SK-N-SH (cell line): ENCODE measurements at regions not wholly inside any gene's neighbourhood (a gene's known extent, or its start where the extent isn't known, plus 50 kb on each side); places are given as distances from the start of the nearest gene placed in this dataset.

Experiments used
- CTCF ChIA-PET: fragments of 300-600, 350-600 bp; formaldehyde crosslinking; extraction: SDS; loops from one replicate; lab custom pipeline; 2021; lab: Yijun Ruan, JAX
- POLR2A ChIA-PET: fragments of 350-600 bp; sonication (Branson Sonifier 250); formaldehyde crosslinking; extraction: SDS; loops from one replicate; lab custom pipeline; 2020; ENCODE audit warnings: antibody characterized with exemption, inconsistent platforms; lab: Yijun Ruan, JAX
- DNase-seq: peaks from one replicate; pipeline ENCODE4 v3.0.0; 2012
- H2AFZ ChIP-seq: fragments of 200-600 bp; sonication (generic); 2 replicates; pipeline ENCODE4 v1.8.1; 2016; ENCODE audit warnings: antibody characterized with exemption, mild to moderate bottlenecking, low read depth
- H3F3A ChIP-seq: fragments of 200-600 bp; sonication (generic); replicated peaks from 2 replicates; pipeline ENCODE3; 2016; ENCODE audit warnings: antibody characterized with exemption, mild to moderate bottlenecking; ENCODE audit not compliant: insufficient read depth
- H3K27ac ChIP-seq, 2 experiments: fragments of 200-500 bp in 1 of 2; fragments of 200-600 bp in 1 of 2; sonication (Bioruptor generic) in 1 of 2; sonication (generic), shearing (Covaris generic) in 1 of 2; 2 replicates each; pipeline versions ENCODE4 v1.5.1 to v1.6.1; 2014 to 2016; ENCODE audit warnings: low read depth in 2 of 2, inconsistent platforms in 1 of 2, low read length in 1 of 2, mild to moderate bottlenecking in 1 of 2, mixed read lengths in 1 of 2
- H3K27me3 ChIP-seq: fragments of 200-600 bp; sonication (generic), shearing (Covaris generic); 2 replicates; pipeline ENCODE4 v1.6.1; 2016; ENCODE audit warnings: mixed run types; ENCODE audit not compliant: insufficient read depth
- H3K36me3 ChIP-seq, 2 experiments: fragments of 200-500 bp in 1 of 2; fragments of 200-600 bp in 1 of 2; sonication (Bioruptor generic) in 1 of 2; sonication (generic) in 1 of 2; replicated peaks in 1 of 2; 2 replicates each; pipeline versions ENCODE3 to v1.5.1; 2014 to 2016; ENCODE audit warnings: low read length in 1 of 2, mild to moderate bottlenecking in 1 of 2; ENCODE audit not compliant: insufficient read depth in 2 of 2, control insufficient read depth in 1 of 2
- H3K4me1 ChIP-seq, 2 experiments: fragments of 200-500 bp in 1 of 2; fragments of 200-600 bp in 1 of 2; sonication (Bioruptor generic) in 1 of 2; sonication (generic), shearing (Covaris generic) in 1 of 2; 2 replicates each; pipeline versions ENCODE4 v1.5.1 to v1.6.1; 2014 to 2016; ENCODE audit warnings: low read depth in 1 of 2, low read length in 1 of 2, mixed run types in 1 of 2; ENCODE audit not compliant: insufficient read depth in 2 of 2, control insufficient read depth in 1 of 2
- H3K4me2 ChIP-seq: fragments of 200-600 bp; sonication (generic), shearing (Covaris generic); 2 replicates; pipeline ENCODE4 v1.6.1; 2017; ENCODE audit warnings: mixed run types
- H3K4me3 ChIP-seq, 2 experiments: fragments of 200-500 bp in 1 of 2; fragments of 200-600 bp in 1 of 2; sonication (Bioruptor generic) in 1 of 2; sonication (generic), shearing (Covaris generic) in 1 of 2; 2 replicates each; pipeline versions ENCODE4 v1.5.1 to v1.8.1; 2014 to 2016; ENCODE audit warnings: low read depth in 2 of 2, inconsistent platforms in 1 of 2, low read length in 1 of 2, mild to moderate bottlenecking in 1 of 2, mixed read lengths in 1 of 2, moderate library complexity in 1 of 2
- H3K79me2 ChIP-seq: fragments of 200-600 bp; sonication (generic); 2 replicates; pipeline ENCODE4 v1.8.1; 2017; ENCODE audit warnings: mild to moderate bottlenecking; ENCODE audit not compliant: insufficient read depth
- H3K9ac ChIP-seq: fragments of 200-600 bp; sonication (generic); 2 replicates; pipeline ENCODE4 v1.6.1; 2017; ENCODE audit warnings: mixed run types
- H3K9me2 ChIP-seq: fragments of 200-600 bp; sonication (generic); 2 replicates; pipeline ENCODE4 v1.6.1; 2017; ENCODE audit warnings: mixed run types
- H3K9me3 ChIP-seq: fragments of 200-600 bp; sonication (generic); 2 replicates; pipeline ENCODE4 v1.6.1; 2017; ENCODE audit warnings: mixed run types, mild to moderate bottlenecking, moderate library complexity
- H4K20me1 ChIP-seq: fragments of 200-600 bp; sonication (generic); 2 replicates; pipeline ENCODE4 v1.6.1; 2017; ENCODE audit warnings: mild to moderate bottlenecking, mixed run types; ENCODE audit not compliant: insufficient read depth
- CHD2 ChIP-seq: fragments of 150-350 bp; IDR thresholded peaks from 2 replicates; pipeline ENCODE4 v1.6.1; 2018; ENCODE audit warnings: low read length; ENCODE audit not compliant: partially characterized antibody
- CTCF ChIP-seq: fragments of 200-600 bp; sonication (generic); IDR thresholded peaks from 2 replicates; pipeline ENCODE4 v1.6.1; 2017; ENCODE audit warnings: antibody characterized with exemption, mild to moderate bottlenecking, moderate library complexity
- ELF1 ChIP-seq: IDR thresholded peaks from 2 replicates; pipeline ENCODE4 v1.4.0; 2012
- EP300 ChIP-seq, 2 experiments: IDR thresholded peaks; 2 replicates each; pipeline versions ENCODE4 v1.4.0 to v1.6.1; 2012; ENCODE audit warnings: borderline replicate concordance in 1 of 2, low read depth in 1 of 2, low read length in 1 of 2
- FOSL2 ChIP-seq: IDR thresholded peaks from 2 replicates; pipeline ENCODE4 v1.4.0; 2012; ENCODE audit warnings: low read depth, mild to moderate bottlenecking, moderate library complexity, borderline replicate concordance
- FOXM1 ChIP-seq: IDR thresholded peaks from 2 replicates; pipeline ENCODE4 v1.4.0; 2012; ENCODE audit warnings: low read depth, mild to moderate bottlenecking
- GABPA ChIP-seq: IDR thresholded peaks from 2 replicates; pipeline ENCODE4 v1.4.0; 2012; ENCODE audit warnings: low read depth, mild to moderate bottlenecking
- IRF3 ChIP-seq: fragments of 150-350 bp; IDR thresholded peaks from 2 replicates; pipeline ENCODE4 v1.6.1; 2016; ENCODE audit warnings: mild to moderate bottlenecking, low read depth, low read length
- JUND ChIP-seq: IDR thresholded peaks from 2 replicates; pipeline ENCODE4 v1.4.0; 2012
- MAX ChIP-seq: IDR thresholded peaks from 2 replicates; pipeline ENCODE4 v1.4.0; 2012; ENCODE audit warnings: low read depth
- MEF2A ChIP-seq: IDR thresholded peaks from 2 replicates; pipeline ENCODE4 v1.4.0; 2012; ENCODE audit warnings: low read depth, borderline replicate concordance
- MXI1 ChIP-seq: IDR thresholded peaks from 2 replicates; pipeline ENCODE4 v1.6.1; 2012; ENCODE audit warnings: mild to moderate bottlenecking, low read depth, low read length, improper control_type of control experiment
- NFIC ChIP-seq: IDR thresholded peaks from 2 replicates; pipeline ENCODE4 v1.4.0; 2012; ENCODE audit warnings: borderline replicate concordance
- NRF1 ChIP-seq: IDR thresholded peaks from 2 replicates; pipeline ENCODE4 v1.6.1; 2012; ENCODE audit warnings: low read depth, mild to moderate bottlenecking, low read length
- PBX3 ChIP-seq: IDR thresholded peaks from 2 replicates; pipeline ENCODE4; 2012
- POLR2AphosphoS5 ChIP-seq: IDR thresholded peaks from 2 replicates; pipeline ENCODE4 v1.6.1; 2012; ENCODE audit warnings: low read depth, low read length
- RCOR1 ChIP-seq: fragments of 150-350 bp; IDR thresholded peaks from 2 replicates; pipeline ENCODE4 v1.6.1; 2017; ENCODE audit warnings: antibody characterized with exemption, low read length
- REST ChIP-seq: IDR thresholded peaks from 2 replicates; pipeline ENCODE4 v1.6.1; 2012; ENCODE audit warnings: mild to moderate bottlenecking, low read depth, low read length, moderate library complexity
- RFX5 ChIP-seq: IDR thresholded peaks from 2 replicates; pipeline ENCODE4 v1.6.1; 2012; ENCODE audit warnings: mild to moderate bottlenecking, improper control_type of control experiment, low read length
- RXRA ChIP-seq: IDR thresholded peaks from 2 replicates; pipeline ENCODE4 v1.4.0; 2012; ENCODE audit warnings: low read depth, mild to moderate bottlenecking, borderline replicate concordance
- SIN3A ChIP-seq: IDR thresholded peaks from 2 replicates; pipeline ENCODE4 v1.6.1; 2012; ENCODE audit warnings: low read depth, mild to moderate bottlenecking, low read length, moderate library complexity, borderline replicate concordance
- TAF1 ChIP-seq: IDR thresholded peaks from 2 replicates; pipeline ENCODE4 v1.6.1; 2012; ENCODE audit warnings: low read depth, mild to moderate bottlenecking, low read length, moderate library complexity, borderline replicate concordance
- TEAD4 ChIP-seq: IDR thresholded peaks from 2 replicates; pipeline ENCODE4 v1.4.0; 2012; ENCODE audit warnings: mild to moderate bottlenecking, borderline replicate concordance; ENCODE audit not compliant: insufficient read depth
- USF1 ChIP-seq: IDR thresholded peaks from 2 replicates; pipeline ENCODE4 v1.4.0; 2012; ENCODE audit warnings: low read depth, borderline replicate concordance
- WGBS: methylation state at CpG from one replicate; pipeline ENCODE4 v1.1.6; 2017; ENCODE audit warnings: low lambda C conversion rate; 5-methylcytosine and 5-hydroxymethylcytosine counted together

- peak overlapping the region; percentile 64 for H3K9ac ChIP-seq
- no peaks in the 10 kb centered on the region for H3F3A ChIP-seq
- no peaks in the 10 kb centered on the region for H3K27me3 ChIP-seq
- H3K9me2 ChIP-seq: no peaks in the 10 kb centered on the region
- 14% methylated on average over 24 of the region's 53 CpGs for WGBS
- no peak overlapping the region for H3K27ac ChIP-seq
- H3K79me2 ChIP-seq: no peaks in the 10 kb centered on the region
- peak overlapping the region; percentile 49 to 74 for H3K4me3 ChIP-seq
- no peaks in the 10 kb centered on the region for H4K20me1 ChIP-seq
- H3K9me3 ChIP-seq: no peaks in the 10 kb centered on the region
- POLR2A ChIA-PET: no interaction called here
- H3K36me3 ChIP-seq: no peaks in the 10 kb centered on the region
- peak; percentile 86 for DNase-seq
- H2AFZ ChIP-seq: peak overlapping the region; percentile 94
- peak overlapping the region; percentile 80 for H3K4me2 ChIP-seq
- peak; percentile 77 for TF ChIP-seq MAX
- TF ChIP-seq FOXM1: no peak
- TF ChIP-seq GABPA: no peak
- TF ChIP-seq EP300 (IDR thresholded peaks at IDR 0.05; ENCODE audit: borderline replicate concordance in 1 of 2, low read depth in 1 of 2, low read length in 1 of 2): no peak
- TF ChIP-seq TAF1: no peak
- TF ChIP-seq REST: no peak
- no peak for TF ChIP-seq CTCF
- TF ChIP-seq NRF1: peak; percentile 60
- no peak for TF ChIP-seq MEF2A
- no peak for TF ChIP-seq PBX3
- no peak for TF ChIP-seq RCOR1
- peak; percentile 57 for TF ChIP-seq POLR2AphosphoS5
- TF ChIP-seq SIN3A: no peak
- no peak for TF ChIP-seq RXRA
- TF ChIP-seq TEAD4: no peak
- TF ChIP-seq RFX5: no peak
- TF ChIP-seq USF1: no peak
- TF ChIP-seq MXI1: no peak
- no peak for TF ChIP-seq IRF3
- no peak for TF ChIP-seq CHD2
- TF ChIP-seq JUND: no peak
- no peak for TF ChIP-seq FOSL2
- TF ChIP-seq NFIC: no peak
- no peak for TF ChIP-seq ELF1
- no peaks in the 10 kb centered on the region; a peak in 2 of 4 replicates for H3K4me1 ChIP-seq
- CTCF ChIA-PET: no interaction called here
Measured at GRCh38 chr17:22435231-22435974, 743.1 kb downstream of the KCNJ18 start.
